ENCODE measurements at regions not wholly inside any gene's neighbourhood (a gene's known extent, or its start where the extent isn't known, plus 50 kb on each side); places are given as distances from the start of the nearest gene placed in this dataset.

DNA sequence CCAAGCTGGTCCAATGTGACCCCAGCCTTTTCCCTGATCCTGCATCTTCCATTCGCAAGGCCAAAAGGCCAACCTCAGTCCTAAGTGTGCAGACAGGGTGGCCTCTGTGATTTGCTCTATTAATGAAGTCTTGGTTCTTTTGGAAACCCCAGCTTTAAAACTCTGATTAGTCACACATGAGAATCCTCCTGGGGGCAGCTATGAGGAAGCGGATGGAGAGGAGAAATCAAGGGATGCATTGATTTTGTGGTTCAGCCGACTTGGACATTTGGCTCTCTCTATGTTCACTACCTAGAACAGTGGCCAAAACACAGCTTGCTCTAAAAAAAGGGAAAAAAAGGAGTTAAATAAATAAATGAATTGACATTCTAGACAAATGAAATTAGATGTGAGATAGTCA lies 98.6 kb upstream of the USP47 start:
- TF ChIP-seq SNAI2 (CRISPR knock-in tag; IDR thresholded peaks at IDR 0.05) = no peak
- no peak for TF ChIP-seq ESRRG (CRISPR knock-in tag; IDR thresholded peaks at IDR 0.05)
- TF ChIP-seq, protein P1, sequence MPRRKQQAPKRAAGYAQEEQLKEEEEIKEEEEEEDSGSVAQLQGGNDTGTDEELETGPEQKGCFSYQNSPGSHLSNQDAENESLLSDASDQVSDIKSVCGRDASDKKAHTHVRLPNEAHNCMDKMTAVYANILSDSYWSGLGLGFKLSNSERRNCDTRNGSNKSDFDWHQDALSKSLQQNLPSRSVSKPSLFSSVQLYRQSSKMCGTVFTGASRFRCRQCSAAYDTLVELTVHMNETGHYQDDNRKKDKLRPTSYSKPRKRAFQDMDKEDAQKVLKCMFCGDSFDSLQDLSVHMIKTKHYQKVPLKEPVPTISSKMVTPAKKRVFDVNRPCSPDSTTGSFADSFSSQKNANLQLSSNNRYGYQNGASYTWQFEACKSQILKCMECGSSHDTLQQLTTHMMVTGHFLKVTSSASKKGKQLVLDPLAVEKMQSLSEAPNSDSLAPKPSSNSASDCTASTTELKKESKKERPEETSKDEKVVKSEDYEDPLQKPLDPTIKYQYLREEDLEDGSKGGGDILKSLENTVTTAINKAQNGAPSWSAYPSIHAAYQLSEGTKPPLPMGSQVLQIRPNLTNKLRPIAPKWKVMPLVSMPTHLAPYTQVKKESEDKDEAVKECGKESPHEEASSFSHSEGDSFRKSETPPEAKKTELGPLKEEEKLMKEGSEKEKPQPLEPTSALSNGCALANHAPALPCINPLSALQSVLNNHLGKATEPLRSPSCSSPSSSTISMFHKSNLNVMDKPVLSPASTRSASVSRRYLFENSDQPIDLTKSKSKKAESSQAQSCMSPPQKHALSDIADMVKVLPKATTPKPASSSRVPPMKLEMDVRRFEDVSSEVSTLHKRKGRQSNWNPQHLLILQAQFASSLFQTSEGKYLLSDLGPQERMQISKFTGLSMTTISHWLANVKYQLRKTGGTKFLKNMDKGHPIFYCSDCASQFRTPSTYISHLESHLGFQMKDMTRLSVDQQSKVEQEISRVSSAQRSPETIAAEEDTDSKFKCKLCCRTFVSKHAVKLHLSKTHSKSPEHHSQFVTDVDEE (CRISPR knock-in tag; IDR thresholded peaks at IDR 0.05) = no peak
- TF ChIP-seq ZNF8 (CRISPR knock-in tag; IDR thresholded peaks at IDR 0.05) = no peak
- TF ChIP-seq BACH2 (CRISPR knock-in tag; IDR thresholded peaks at IDR 0.05; ENCODE audit: borderline replicate concordance) = no peak
- no peak for TF ChIP-seq ZFP30 (CRISPR knock-in tag; IDR thresholded peaks at IDR 0.05)
- no peak for TF ChIP-seq PPARA (CRISPR knock-in tag; IDR thresholded peaks at IDR 0.05; ENCODE audit: borderline replicate concordance)
- TF ChIP-seq CSDC2 (CRISPR knock-in tag; IDR thresholded peaks at IDR 0.05) = no peak
- TF ChIP-seq OSR1 (CRISPR knock-in tag; IDR thresholded peaks at IDR 0.05) = no peak
- no peak for TF ChIP-seq ZNF70 (CRISPR knock-in tag; IDR thresholded peaks at IDR 0.05)
- TF ChIP-seq ISL1 (CRISPR knock-in tag; IDR thresholded peaks at IDR 0.05) = no peak
- TF ChIP-seq TCF4 (CRISPR knock-in tag; IDR thresholded peaks at IDR 0.05; ENCODE audit: borderline replicate concordance) = no peak
- TF ChIP-seq RARB (CRISPR knock-in tag; IDR thresholded peaks at IDR 0.05) = no peak
- TF ChIP-seq ZFP3 (CRISPR knock-in tag; IDR thresholded peaks at IDR 0.05) = no peak
- TF ChIP-seq ZNF565 (CRISPR knock-in tag; conservative IDR thresholded peaks at IDR 0.05; ENCODE audit: low read depth) = no peak
- TF ChIP-seq, protein P2, sequence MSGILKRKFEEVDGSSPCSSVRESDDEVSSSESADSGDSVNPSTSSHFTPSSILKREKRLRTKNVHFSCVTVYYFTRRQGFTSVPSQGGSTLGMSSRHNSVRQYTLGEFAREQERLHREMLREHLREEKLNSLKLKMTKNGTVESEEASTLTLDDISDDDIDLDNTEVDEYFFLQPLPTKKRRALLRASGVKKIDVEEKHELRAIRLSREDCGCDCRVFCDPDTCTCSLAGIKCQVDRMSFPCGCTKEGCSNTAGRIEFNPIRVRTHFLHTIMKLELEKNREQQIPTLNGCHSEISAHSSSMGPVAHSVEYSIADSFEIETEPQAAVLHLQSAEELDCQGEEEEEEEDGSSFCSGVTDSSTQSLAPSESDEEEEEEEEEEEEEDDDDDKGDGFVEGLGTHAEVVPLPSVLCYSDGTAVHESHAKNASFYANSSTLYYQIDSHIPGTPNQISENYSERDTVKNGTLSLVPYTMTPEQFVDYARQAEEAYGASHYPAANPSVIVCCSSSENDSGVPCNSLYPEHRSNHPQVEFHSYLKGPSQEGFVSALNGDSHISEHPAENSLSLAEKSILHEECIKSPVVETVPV (CRISPR knock-in tag; IDR thresholded peaks at IDR 0.05) = no peak
- TF ChIP-seq GLIS3 (CRISPR knock-in tag; IDR thresholded peaks at IDR 0.05) = no peak
- no peak for ATAC-seq

GRCh38 chr11:11742486-11742885 lies 99.3 kb upstream of the USP47 start:
- TF ChIP-seq ZNF70 (CRISPR knock-in tag; IDR thresholded peaks at IDR 0.05) = no peak
- TF ChIP-seq ZC3H10 (CRISPR knock-in tag; IDR thresholded peaks at IDR 0.05) = no peak
- no peak for TF ChIP-seq RARB (CRISPR knock-in tag; IDR thresholded peaks at IDR 0.05)
- TF ChIP-seq ZFP30 (CRISPR knock-in tag; IDR thresholded peaks at IDR 0.05) = no peak
- no peak for ATAC-seq

GRCh38 chr11:11740836-11741235 lies 100.9 kb upstream of the USP47 start:
- no peak for ATAC-seq
- TF ChIP-seq ZFP3 (CRISPR knock-in tag; IDR thresholded peaks at IDR 0.05) = no peak
- no peak for TF ChIP-seq CREB5 (CRISPR knock-in tag; IDR thresholded peaks at IDR 0.05; ENCODE audit: low read depth)
- no peak for TF ChIP-seq CSDC2 (CRISPR knock-in tag; IDR thresholded peaks at IDR 0.05)
- no peak for TF ChIP-seq ZNF8 (CRISPR knock-in tag; IDR thresholded peaks at IDR 0.05)
- TF ChIP-seq ZFP30 (CRISPR knock-in tag; IDR thresholded peaks at IDR 0.05) = no peak
- TF ChIP-seq TCF4 (CRISPR knock-in tag; IDR thresholded peaks at IDR 0.05; ENCODE audit: borderline replicate concordance) = no peak
- TF ChIP-seq ARNTL (CRISPR knock-in tag; IDR thresholded peaks at IDR 0.05; ENCODE audit: borderline replicate concordance, low read depth) = no peak
- TF ChIP-seq ISL1 (CRISPR knock-in tag; IDR thresholded peaks at IDR 0.05) = no peak
- TF ChIP-seq GLIS3 (CRISPR knock-in tag; IDR thresholded peaks at IDR 0.05) = no peak
- TF ChIP-seq PPARA (CRISPR knock-in tag; IDR thresholded peaks at IDR 0.05; ENCODE audit: borderline replicate concordance) = no peak
- no peak for TF ChIP-seq ZNF565 (CRISPR knock-in tag; conservative IDR thresholded peaks at IDR 0.05; ENCODE audit: low read depth)
- no peak for TF ChIP-seq PATZ1 (CRISPR knock-in tag; IDR thresholded peaks at IDR 0.05; ENCODE audit: borderline replicate concordance)
- TF ChIP-seq OSR1 (CRISPR knock-in tag; IDR thresholded peaks at IDR 0.05) = no peak
- no peak for TF ChIP-seq ZC3H10 (CRISPR knock-in tag; IDR thresholded peaks at IDR 0.05)
